ENCODE measurements at regions not wholly inside any gene's neighbourhood (a gene's known extent, or its start where the extent isn't known, plus 50 kb on each side); places are given as distances from the start of the nearest gene placed in this dataset.

DNA sequence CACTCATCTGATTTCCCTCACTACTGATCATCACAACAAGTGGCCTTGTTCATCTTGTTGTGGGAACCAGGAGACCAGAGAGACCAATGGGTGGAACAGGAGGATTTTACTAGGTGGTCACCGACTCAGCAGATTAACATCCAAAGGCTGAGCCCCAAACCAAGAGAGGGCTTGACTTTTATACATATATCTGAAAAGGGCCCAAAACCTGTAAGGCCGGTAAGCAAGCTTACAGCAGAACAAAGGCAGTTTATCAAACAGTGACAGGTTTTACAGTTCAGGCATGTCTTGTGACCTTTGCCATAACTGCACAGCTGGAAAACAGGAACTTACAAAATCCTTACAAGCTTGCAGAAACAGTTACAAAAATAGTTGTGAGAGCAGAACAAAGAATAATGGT, 195.9 kb downstream of the OR13H1 start:
- TF ChIP-seq, protein P1, sequence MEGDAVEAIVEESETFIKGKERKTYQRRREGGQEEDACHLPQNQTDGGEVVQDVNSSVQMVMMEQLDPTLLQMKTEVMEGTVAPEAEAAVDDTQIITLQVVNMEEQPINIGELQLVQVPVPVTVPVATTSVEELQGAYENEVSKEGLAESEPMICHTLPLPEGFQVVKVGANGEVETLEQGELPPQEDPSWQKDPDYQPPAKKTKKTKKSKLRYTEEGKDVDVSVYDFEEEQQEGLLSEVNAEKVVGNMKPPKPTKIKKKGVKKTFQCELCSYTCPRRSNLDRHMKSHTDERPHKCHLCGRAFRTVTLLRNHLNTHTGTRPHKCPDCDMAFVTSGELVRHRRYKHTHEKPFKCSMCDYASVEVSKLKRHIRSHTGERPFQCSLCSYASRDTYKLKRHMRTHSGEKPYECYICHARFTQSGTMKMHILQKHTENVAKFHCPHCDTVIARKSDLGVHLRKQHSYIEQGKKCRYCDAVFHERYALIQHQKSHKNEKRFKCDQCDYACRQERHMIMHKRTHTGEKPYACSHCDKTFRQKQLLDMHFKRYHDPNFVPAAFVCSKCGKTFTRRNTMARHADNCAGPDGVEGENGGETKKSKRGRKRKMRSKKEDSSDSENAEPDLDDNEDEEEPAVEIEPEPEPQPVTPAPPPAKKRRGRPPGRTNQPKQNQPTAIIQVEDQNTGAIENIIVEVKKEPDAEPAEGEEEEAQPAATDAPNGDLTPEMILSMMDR (conservative IDR thresholded peaks at IDR 0.05), result no peak
- TF ChIP-seq EZH2 (IDR thresholded peaks at IDR 0.05; ENCODE audit: low read depth), result no peak

Data from PC-9 (cell line).